ENCODE measurements at regions not wholly inside any gene's neighbourhood (a gene's known extent, or its start where the extent isn't known, plus 50 kb on each side); places are given as distances from the start of the nearest gene placed in this dataset.

GRCh38 chr9:17994695-17995425 is 416.0 kb downstream of the SH3GL2 start:
- no peak for DNase-seq (ENCODE audit: low spot score)
- Mint-ChIP-seq H3K9me3 (ENCODE audit: low read depth) (no peaks in the 10 kb centered on the region), H3K4me3 (ENCODE audit: unreplicated experiment) (no peak overlapping the region), H3K27ac (ENCODE audit: unreplicated experiment) (no peak overlapping the region), H3K36me3 (ENCODE audit: low read depth) (no peaks in the 10 kb centered on the region), H3K4me1 (ENCODE audit: low read depth) (peaks cover 7% of the 10 kb centered on the region), H3K27me3 (ENCODE audit: low read depth) (peaks cover 3% of the 10 kb centered on the region)
- no peak for TF ChIP-seq CTCF (IDR thresholded peaks at IDR 0.05)

- no peak for DNase-seq (ENCODE audit: low spot score)
- Mint-ChIP-seq H3K4me3 (ENCODE audit: unreplicated experiment) (no peak overlapping the region), H3K9me3 (ENCODE audit: low read depth) (no peaks in the 10 kb centered on the region), H3K27me3 (ENCODE audit: low read depth) (peaks cover 3% of the 10 kb centered on the region), H3K27ac (ENCODE audit: unreplicated experiment) (no peak overlapping the region), H3K36me3 (ENCODE audit: low read depth) (no peaks in the 10 kb centered on the region), H3K4me1 (ENCODE audit: low read depth) (peaks cover 7% of the 10 kb centered on the region)
- TF ChIP-seq CTCF (IDR thresholded peaks at IDR 0.05), result no peak
These were observed 417.9 kb downstream of the SH3GL2 start for GRCh38 chr9:17996728-17997127.

- Mint-ChIP-seq H3K4me1 (ENCODE audit: low read depth) (no peaks in the 10 kb centered on the region), H3K27me3 (ENCODE audit: low read depth) (peaks cover 7% of the 10 kb centered on the region), H3K27ac (ENCODE audit: unreplicated experiment) (no peak overlapping the region), H3K4me3 (ENCODE audit: unreplicated experiment) (no peak overlapping the region), H3K9me3 (ENCODE audit: low read depth) (no peaks in the 10 kb centered on the region), H3K36me3 (ENCODE audit: low read depth) (no peaks in the 10 kb centered on the region)
- DNase-seq (ENCODE audit: low spot score), result no peak
- TF ChIP-seq CTCF (IDR thresholded peaks at IDR 0.05), result no peak
These were observed 424.0 kb downstream of the SH3GL2 start for GRCh38 chr9:18002718-18003438.

GRCh38 chr9:18006591-18006990 is 427.7 kb downstream of the SH3GL2 start:
- no peaks in the 10 kb centered on the region for H3K36me3 Mint-ChIP-seq (ENCODE audit: low read depth)
- TF ChIP-seq CTCF (IDR thresholded peaks at IDR 0.05), result no peak
- no peaks in the 10 kb centered on the region for H3K4me1 Mint-ChIP-seq (ENCODE audit: low read depth)
- no peak overlapping the region for H3K27ac Mint-ChIP-seq (ENCODE audit: unreplicated experiment)
- no peak for DNase-seq (ENCODE audit: low spot score)
- peaks cover 17% of the 10 kb centered on the region for H3K27me3 Mint-ChIP-seq (ENCODE audit: low read depth)
- no peaks in the 10 kb centered on the region for H3K9me3 Mint-ChIP-seq (ENCODE audit: low read depth)
- H3K4me3 Mint-ChIP-seq (ENCODE audit: unreplicated experiment), result no peak overlapping the region

GRCh38 chr9:18007621-18008020 is 428.8 kb downstream of the SH3GL2 start:
- no peak for DNase-seq (ENCODE audit: low spot score)
- no peak overlapping the region for H3K4me3 Mint-ChIP-seq (ENCODE audit: unreplicated experiment)
- no peaks in the 10 kb centered on the region for H3K9me3 Mint-ChIP-seq (ENCODE audit: low read depth)
- H3K4me1 Mint-ChIP-seq (ENCODE audit: low read depth), result no peaks in the 10 kb centered on the region
- TF ChIP-seq CTCF (IDR thresholded peaks at IDR 0.05), result no peak
- peaks cover 17% of the 10 kb centered on the region for H3K27me3 Mint-ChIP-seq (ENCODE audit: low read depth)
- H3K27ac Mint-ChIP-seq (ENCODE audit: unreplicated experiment), result no peak overlapping the region
- H3K36me3 Mint-ChIP-seq (ENCODE audit: low read depth), result no peaks in the 10 kb centered on the region
